ENCODE measurements at regions not wholly inside any gene's neighbourhood (a gene's known extent, or its start where the extent isn't known, plus 50 kb on each side); places are given as distances from the start of the nearest gene placed in this dataset.

GRCh38 chr6:135664527-135664926, 167.0 kb upstream of the AHI1 start:
- TF ChIP-seq CTCF (IDR thresholded peaks at IDR 0.05; ENCODE audit: low read depth, low read length, missing input control) (no peak), SP1 (IDR thresholded peaks at IDR 0.05) (no peak), JUND (IDR thresholded peaks at IDR 0.05) (no peak), MAX (IDR thresholded peaks at IDR 0.05) (no peak), TAF1 (conservative IDR thresholded peaks at IDR 0.05) (no peak), HNF4A (conservative IDR thresholded peaks at IDR 0.05) (no peak), YY1 (IDR thresholded peaks at IDR 0.05) (no peak), GABPA (IDR thresholded peaks at IDR 0.05 in 1 of 2, conservative IDR thresholded peaks at IDR 0.05 in 1 of 2) (no peak)
